HEK293 (cell line): ENCODE measurements at regions not wholly inside any gene's neighbourhood (a gene's known extent, or its start where the extent isn't known, plus 50 kb on each side); places are given as distances from the start of the nearest gene placed in this dataset.

Source experiments
- CTCF ChIA-PET: fragments of 350-600 bp; formaldehyde crosslinking; extraction: SDS; loops from one replicate; lab custom pipeline; 2021; ENCODE audit warnings: antibody characterized with exemption; lab: Yijun Ruan, JAX
- POLR2A ChIA-PET: fragments of 300-600 bp; formaldehyde crosslinking; extraction: SDS; loops from one replicate; lab custom pipeline; 2020; ENCODE audit warnings: antibody characterized with exemption, inconsistent platforms; lab: Yijun Ruan, JAX
- H3K27ac ChIP-seq: fragments of 200-500 bp; sonication (Bioruptor generic); 2 replicates; pipeline ENCODE4 v1.5.1; 2014; ENCODE audit warnings: low read depth, low read length, control low read depth, inconsistent platforms; ENCODE audit errors: extremely low read depth
- H3K36me3 ChIP-seq, 2 experiments: fragments of 200-500 bp in 1 of 2; sonication (Bioruptor generic) in 1 of 2; 1 replicate in 1 of 2; 2 replicates in 1 of 2; pipeline ENCODE4 v1.5.1; 2014 to 2017; ENCODE audit warnings: inconsistent platforms in 2 of 2, low read length in 2 of 2; ENCODE audit not compliant: control insufficient read depth in 2 of 2, insufficient read depth in 1 of 2
- H3K4me1 ChIP-seq: fragments of 200-500 bp; sonication (Bioruptor generic); 2 replicates; pipeline ENCODE4 v1.5.1; 2014; ENCODE audit warnings: mild to moderate bottlenecking, low read length, inconsistent platforms; ENCODE audit not compliant: control insufficient read depth, insufficient read depth
- H3K4me3 ChIP-seq: 2 replicates; pipeline ENCODE4 v1.5.1; 2011; ENCODE audit warnings: low read depth, mild to moderate bottlenecking, control low read depth, low read length, moderate library complexity
- H3K9me3 ChIP-seq: fragments of 200-500 bp; sonication (Bioruptor generic); 2 replicates; pipeline ENCODE4 v1.5.1; 2014; ENCODE audit warnings: low read depth, low read length, inconsistent platforms; ENCODE audit not compliant: control insufficient read depth, insufficient read depth
- HOXC10 ChIP-seq: sonication (generic); formaldehyde crosslinking; IDR thresholded peaks from 2 replicates; pipeline ENCODE4 v1.8.1; 2023; ENCODE audit warnings: mild to moderate bottlenecking, missing genetic modification reagents
- SALL2 ChIP-seq: fragments of 450-650 bp; formaldehyde crosslinking; IDR thresholded peaks from 2 replicates; pipeline ENCODE4 v1.5.0; 2017; ENCODE audit warnings: missing biosample characterization, mild to moderate bottlenecking, missing genetic modification characterization, borderline replicate concordance
- TRIM28 ChIP-seq: IDR thresholded peaks from 2 replicates; pipeline ENCODE4 v1.6.1; 2011; ENCODE audit warnings: low read length, control low read depth, borderline replicate concordance
- ZBTB17 ChIP-seq: fragments of 450-650 bp; formaldehyde crosslinking; IDR thresholded peaks from 2 replicates; pipeline ENCODE4 v1.5.1; 2016; ENCODE audit warnings: missing biosample characterization, missing genetic modification characterization
- ZBTB49 ChIP-seq: fragments of 450-650 bp; formaldehyde crosslinking; IDR thresholded peaks from 2 replicates; pipeline ENCODE4 v1.5.1; 2016; ENCODE audit warnings: missing biosample characterization, missing genetic modification characterization, low read depth
- ZNF155 ChIP-seq: fragments of 450-650 bp; formaldehyde crosslinking; IDR thresholded peaks from 2 replicates; pipeline ENCODE4 v1.5.1; 2016; ENCODE audit warnings: missing biosample characterization, missing genetic modification characterization
- ZNF266 ChIP-seq: fragments of 450-650 bp; formaldehyde crosslinking; IDR thresholded peaks from 2 replicates; pipeline ENCODE4 v1.5.1; 2016; ENCODE audit warnings: missing biosample characterization, missing genetic modification characterization, low read depth
- ZNF324 ChIP-seq: fragments of 450-650 bp; formaldehyde crosslinking; IDR thresholded peaks from 2 replicates; pipeline ENCODE4 v1.5.1; 2016; ENCODE audit warnings: missing biosample characterization, missing genetic modification characterization
- ZNF394 ChIP-seq: fragments of 450-650 bp; formaldehyde crosslinking; IDR thresholded peaks from 2 replicates; pipeline ENCODE4 v1.5.1; 2016; ENCODE audit warnings: missing biosample characterization, missing genetic modification characterization, mild to moderate bottlenecking, moderate library complexity, borderline replicate concordance
- ZNF518A ChIP-seq: fragments of 450-650 bp; formaldehyde crosslinking; conservative IDR thresholded peaks from 2 replicates; pipeline ENCODE4 v1.5.1; 2016; ENCODE audit warnings: low read depth, missing biosample characterization, missing genetic modification characterization
- ZNF621 ChIP-seq: fragments of 450-650 bp; formaldehyde crosslinking; IDR thresholded peaks from 2 replicates; pipeline ENCODE4 v1.5.1; 2017; ENCODE audit warnings: missing biosample characterization, missing genetic modification characterization
- ZNF624 ChIP-seq: fragments of 450-650 bp; formaldehyde crosslinking; IDR thresholded peaks from 2 replicates; pipeline ENCODE4 v1.5.1; 2017; ENCODE audit warnings: missing biosample characterization, missing genetic modification characterization
- ZNF639 ChIP-seq: fragments of 450-650 bp; formaldehyde crosslinking; IDR thresholded peaks from 2 replicates; pipeline ENCODE4 v1.5.1; 2016; ENCODE audit warnings: missing biosample characterization, missing genetic modification characterization
- ZNF645 ChIP-seq: fragments of 450-650 bp; formaldehyde crosslinking; IDR thresholded peaks from 2 replicates; pipeline ENCODE4; 2016; ENCODE audit warnings: missing biosample characterization, missing genetic modification characterization
- ZNF692 ChIP-seq: fragments of 450-650 bp; formaldehyde crosslinking; IDR thresholded peaks from 2 replicates; pipeline ENCODE4 v1.5.1; 2016; ENCODE audit warnings: missing biosample characterization, missing genetic modification characterization

- ChIA-PET CTCF (no interaction called here), POLR2A (no interaction called here)
- Histone ChIP-seq H3K4me1 (no peaks in the 10 kb centered on the region), H3K27ac (no peak overlapping the region), H3K36me3 (no peaks in the 10 kb centered on the region), H3K9me3 (no peaks in the 10 kb centered on the region), H3K4me3 (no peak overlapping the region)
- TF ChIP-seq ZNF624 (tag by site-specific recombination) (no peak), SALL2 (tag by site-specific recombination) (no peak), ZBTB17 (no peak), ZNF324 (tag by site-specific recombination) (no peak), ZNF266 (tag by site-specific recombination) (no peak), ZNF645 (tag by site-specific recombination) (no peak), ZBTB49 (no peak), ZNF155 (tag by site-specific recombination) (no peak), TRIM28 (no peak), ZNF639 (tag by site-specific recombination) (no peak)
These were observed 411.8 kb downstream of the MMUT start for GRCh38 chr6:49051281-49051680.

- Histone ChIP-seq H3K4me1 (no peaks in the 10 kb centered on the region), H3K27ac (no peak overlapping the region), H3K9me3 (no peaks in the 10 kb centered on the region), H3K4me3 (no peak overlapping the region), H3K36me3 (no peaks in the 10 kb centered on the region)
- ChIA-PET POLR2A (no interaction called here), CTCF (no interaction called here)
- no peak for TF ChIP-seq ZNF518A (tag by site-specific recombination)
- no peak for TF ChIP-seq ZNF394 (tag by site-specific recombination)
- TF ChIP-seq ZNF692 (tag by site-specific recombination): no peak
- TF ChIP-seq ZNF621 (tag by site-specific recombination): no peak
- no peak for TF ChIP-seq HOXC10 (CRISPR knock-in tag)
These were observed 412.5 kb downstream of the MMUT start for GRCh38 chr6:49050584-49050983.
